GM12891 (cell line): ENCODE measurements at regions not wholly inside any gene's neighbourhood (a gene's known extent, or its start where the extent isn't known, plus 50 kb on each side); places are given as distances from the start of the nearest gene placed in this dataset.

Source experiments
- DNase-seq: peaks from one replicate; pipeline ENCODE4 v3.0.0; 2011; ENCODE audit warnings: low spot score; ENCODE audit not compliant: insufficient read length
- FAIRE-seq: peaks from 2 replicates; lab custom pipeline; 2011; peaks lifted over from hg19 to GRCh38; lab: Jason Lieb, UNC
- PAX5 ChIP-seq: IDR thresholded peaks from 2 replicates; pipeline ENCODE4 v1.6.1; 2011; ENCODE audit warnings: low read length, moderate library complexity, mild to moderate bottlenecking; ENCODE audit not compliant: insufficient read depth, severe bottlenecking
- POLR2A ChIP-seq: IDR thresholded peaks from 2 replicates; pipeline ENCODE4 v1.6.1; 2011; ENCODE audit warnings: low read depth, low read length, control low read depth
- POLR2AphosphoS5 ChIP-seq: IDR thresholded peaks from 2 replicates; pipeline ENCODE4 v1.6.1; 2011; ENCODE audit warnings: low read depth, low read length, control low read depth
- POU2F2 ChIP-seq: IDR thresholded peaks from 2 replicates; pipeline ENCODE4 v1.6.1; 2011; ENCODE audit warnings: low read depth, mild to moderate bottlenecking, control low read depth, low read length, moderate library complexity
- SPI1 ChIP-seq: IDR thresholded peaks from 2 replicates; pipeline ENCODE4 v1.6.1; 2011; ENCODE audit warnings: low read depth, low read length, control low read depth
- TAF1 ChIP-seq: IDR thresholded peaks from 2 replicates; pipeline ENCODE4 v1.6.1; 2011; ENCODE audit warnings: low read depth, low read length, control low read depth

DNA sequence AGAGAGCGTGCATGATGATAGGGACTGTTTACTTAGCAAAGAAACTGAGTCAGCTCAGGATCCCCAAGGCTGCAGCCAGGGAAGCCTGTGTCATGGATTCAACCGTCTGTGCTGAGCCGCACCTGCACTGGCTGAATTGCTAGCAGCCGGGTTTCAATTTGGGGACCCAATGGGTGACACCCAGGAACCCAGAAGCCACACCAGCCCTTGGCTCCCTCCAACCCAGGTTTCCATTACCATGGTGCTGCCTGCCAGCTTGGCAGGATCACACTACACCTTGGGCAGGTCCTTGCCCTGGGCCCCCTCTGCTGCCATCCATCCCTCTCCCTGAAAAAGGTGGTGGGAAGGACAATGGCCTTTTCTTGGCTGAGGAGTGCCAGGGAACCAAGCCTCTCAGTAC, 64.0 kb upstream of the CLDN14 start:
- DNase-seq (no peak), FAIRE-seq (no peak)
- TF ChIP-seq POU2F2, result no peak
- no peak for TF ChIP-seq POLR2AphosphoS5
- no peak for TF ChIP-seq PAX5

GRCh38 chr21:36544545-36544944, 64.6 kb upstream of the CLDN14 start:
- no peak for FAIRE-seq
- TF ChIP-seq TAF1, result no peak
- no peak for TF ChIP-seq POLR2AphosphoS5
- no peak for TF ChIP-seq PAX5
- no peak for TF ChIP-seq POU2F2
- TF ChIP-seq SPI1, result no peak
- no peak for TF ChIP-seq POLR2A

GRCh38 chr21:36545776-36546511, 66.0 kb upstream of the CLDN14 start:
- no peak for TF ChIP-seq PAX5
- no peak for FAIRE-seq

More at GRCh38 chr21:36544545-36544944, 64.6 kb upstream of the CLDN14 start:
- no peak for DNase-seq

GRCh38 chr21:36547464-36547863, 67.5 kb upstream of the CLDN14 start:
- FAIRE-seq (no peak), DNase-seq (no peak)
- TF ChIP-seq POLR2A (no peak), POLR2AphosphoS5 (no peak), POU2F2 (no peak), PAX5 (no peak), SPI1 (no peak), TAF1 (no peak)

More at GRCh38 chr21:36545776-36546511, 66.0 kb upstream of the CLDN14 start:
- DNase-seq, result no peak

GRCh38 chr21:36548866-36549265, 68.9 kb upstream of the CLDN14 start:
- FAIRE-seq (no peak), DNase-seq (no peak)
- TF ChIP-seq PAX5 (no peak), SPI1 (no peak), POLR2AphosphoS5 (no peak), POLR2A (no peak), POU2F2 (no peak), TAF1 (no peak)

GRCh38 chr21:36549470-36549869, 69.5 kb upstream of the CLDN14 start:
- TF ChIP-seq TAF1 (no peak), PAX5 (no peak), POLR2AphosphoS5 (no peak), POU2F2 (no peak), SPI1 (no peak), POLR2A (no peak)
- DNase-seq (no peak), FAIRE-seq (no peak)

- FAIRE-seq (no peak), DNase-seq (no peak)
- TF ChIP-seq SPI1 (no peak), POLR2AphosphoS5 (no peak)
Observed at GRCh38 chr21:36550761-36551160, 70.8 kb upstream of the CLDN14 start.

- DNase-seq (no peak), FAIRE-seq (no peak)
- TF ChIP-seq SPI1 (no peak), POLR2A (no peak), POLR2AphosphoS5 (no peak), POU2F2 (no peak), PAX5 (no peak), TAF1 (no peak)
Observed at GRCh38 chr21:36551321-36551720, 71.4 kb upstream of the CLDN14 start.

GRCh38 chr21:36551731-36552433, 72.0 kb upstream of the CLDN14 start:
- DNase-seq, result no peak
- no peak for TF ChIP-seq TAF1
- TF ChIP-seq POU2F2, result no peak
- TF ChIP-seq POLR2AphosphoS5, result no peak
- no peak for TF ChIP-seq SPI1
- FAIRE-seq, result no peak

DNA sequence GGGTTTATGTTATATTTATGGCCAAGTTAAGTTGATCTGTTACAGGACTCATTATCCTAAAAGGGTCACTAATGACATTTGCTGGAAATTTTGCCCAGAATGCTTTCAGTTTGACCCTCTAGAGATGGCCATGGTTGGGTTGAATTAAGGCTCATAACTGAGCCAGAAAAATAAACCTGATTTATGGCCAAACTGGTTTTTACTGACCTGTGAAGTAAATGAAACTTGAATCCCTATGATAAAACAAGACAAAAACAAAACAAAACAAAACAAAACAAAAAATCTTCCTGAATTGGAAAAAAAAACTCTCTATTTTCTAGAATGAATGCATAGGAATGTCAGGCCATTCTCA, 72.5 kb upstream of the CLDN14 start:
- FAIRE-seq (no peak), DNase-seq (no peak)
- TF ChIP-seq PAX5, result no peak
- no peak for TF ChIP-seq POLR2AphosphoS5
- TF ChIP-seq SPI1, result no peak
- no peak for TF ChIP-seq POU2F2
- no peak for TF ChIP-seq TAF1
- no peak for TF ChIP-seq POLR2A
